Hepatocyte (in vitro differentiated cells): ENCODE measurements at regions not wholly inside any gene's neighbourhood (a gene's known extent, or its start where the extent isn't known, plus 50 kb on each side); places are given as distances from the start of the nearest gene placed in this dataset.

Source experiments
- EZH2 ChIP-seq: fragments of 200-600 bp; sonication (generic); IDR thresholded peaks from 2 replicates; pipeline ENCODE4 v1.6.1; 2016; ENCODE audit warnings: antibody characterized with exemption, mild to moderate bottlenecking, borderline replicate concordance
- EZH2phosphoT487 ChIP-seq: fragments of 200-600 bp; sonication (generic); IDR thresholded peaks from one replicate; pipeline ENCODE4 v1.6.1; 2018; ENCODE audit warnings: antibody characterized with exemption, mild to moderate bottlenecking, low read depth, moderate library complexity; ENCODE audit not compliant: unreplicated experiment, severe bottlenecking
- TF ChIP-seq, protein P1 (sequence below): fragments of 200-600 bp; sonication (generic); IDR thresholded peaks from 2 replicates; pipeline ENCODE4 v1.5.1; 2016; ENCODE audit warnings: antibody characterized with exemption, mild to moderate bottlenecking; ENCODE audit not compliant: poor library complexity

DNA sequence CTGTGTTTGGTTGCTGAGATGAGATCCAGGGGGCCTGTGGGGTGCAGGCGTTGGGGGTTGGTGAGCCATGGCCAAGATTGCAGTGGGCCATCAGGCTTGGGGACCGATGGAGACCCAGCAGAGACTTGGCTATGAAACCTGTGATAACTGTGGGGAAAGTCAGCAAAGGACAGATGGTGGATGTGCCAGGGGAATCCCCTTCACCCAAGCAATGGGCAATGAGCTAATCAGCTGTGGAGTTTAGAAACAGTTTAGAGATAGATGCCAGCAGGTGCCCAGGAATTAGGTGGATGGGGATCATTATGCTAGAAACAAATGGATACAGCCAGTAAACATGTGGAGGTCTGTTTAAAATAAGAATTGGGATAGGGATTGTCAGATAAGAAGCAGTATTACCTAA is 151.4 kb upstream of the FERD3L start:
- TF ChIP-seq, protein P1, sequence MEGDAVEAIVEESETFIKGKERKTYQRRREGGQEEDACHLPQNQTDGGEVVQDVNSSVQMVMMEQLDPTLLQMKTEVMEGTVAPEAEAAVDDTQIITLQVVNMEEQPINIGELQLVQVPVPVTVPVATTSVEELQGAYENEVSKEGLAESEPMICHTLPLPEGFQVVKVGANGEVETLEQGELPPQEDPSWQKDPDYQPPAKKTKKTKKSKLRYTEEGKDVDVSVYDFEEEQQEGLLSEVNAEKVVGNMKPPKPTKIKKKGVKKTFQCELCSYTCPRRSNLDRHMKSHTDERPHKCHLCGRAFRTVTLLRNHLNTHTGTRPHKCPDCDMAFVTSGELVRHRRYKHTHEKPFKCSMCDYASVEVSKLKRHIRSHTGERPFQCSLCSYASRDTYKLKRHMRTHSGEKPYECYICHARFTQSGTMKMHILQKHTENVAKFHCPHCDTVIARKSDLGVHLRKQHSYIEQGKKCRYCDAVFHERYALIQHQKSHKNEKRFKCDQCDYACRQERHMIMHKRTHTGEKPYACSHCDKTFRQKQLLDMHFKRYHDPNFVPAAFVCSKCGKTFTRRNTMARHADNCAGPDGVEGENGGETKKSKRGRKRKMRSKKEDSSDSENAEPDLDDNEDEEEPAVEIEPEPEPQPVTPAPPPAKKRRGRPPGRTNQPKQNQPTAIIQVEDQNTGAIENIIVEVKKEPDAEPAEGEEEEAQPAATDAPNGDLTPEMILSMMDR = no peak
- no peak for TF ChIP-seq EZH2
- no peak for TF ChIP-seq EZH2phosphoT487
